Activated B cell treated with CpG ODN at 0.5 μM for 24 hours (primary cell): ENCODE measurements at regions not wholly inside any gene's neighbourhood (a gene's known extent, or its start where the extent isn't known, plus 50 kb on each side); places are given as distances from the start of the nearest gene placed in this dataset.

Experiments used
- ATAC-seq: fragments of 200-7000 bp; cut with Tn5 transposase; one replicate; pipeline ENCODE4 v1.10.0; 2021; ENCODE audit warnings: low read depth, mild to moderate bottlenecking, moderate library complexity
- CTCF ChIA-PET: fragments of 350-600 bp; sonication (Branson Sonifier 250); formaldehyde crosslinking; loops from one replicate; lab custom pipeline; 2021; ENCODE audit warnings: antibody characterized with exemption; lab: Charles Lee
- POLR2A ChIA-PET: fragments of 350-600 bp; sonication (Branson Sonifier 250); formaldehyde crosslinking; loops from one replicate; lab custom pipeline; 2021; ENCODE audit warnings: antibody characterized with exemption; lab: Charles Lee
- DNase-seq: peaks from one replicate; pipeline ENCODE4 v3.0.0; 2022
- H3K27ac Mint-ChIP-seq: one replicate; pipeline ENCODE4 v1.8.0; 2020; ENCODE audit warnings: mixed read lengths
- H3K27me3 Mint-ChIP-seq: one replicate; pipeline ENCODE4 v1.8.0; 2021; ENCODE audit warnings: mixed read lengths
- H3K36me3 Mint-ChIP-seq: one replicate; pipeline ENCODE4 v1.8.0; 2021; ENCODE audit warnings: low read depth, mixed read lengths
- H3K4me1 Mint-ChIP-seq: one replicate; pipeline ENCODE4 v1.8.0; 2021; ENCODE audit warnings: mixed read lengths
- H3K4me3 Mint-ChIP-seq: one replicate; pipeline ENCODE4 v1.8.0; 2020; ENCODE audit warnings: mild to moderate bottlenecking, mixed read lengths
- H3K9me3 Mint-ChIP-seq: one replicate; pipeline ENCODE4 v1.8.0; 2020; ENCODE audit warnings: mixed read lengths
- CTCF ChIP-seq: fragments of 200-600 bp; IDR thresholded peaks from one replicate; pipeline ENCODE4 v1.8.0; 2022; ENCODE audit warnings: antibody characterized with exemption, mild to moderate bottlenecking
- intact Hi-C: fragments of 100-400 bp; cut with micrococcal nuclease; formaldehyde crosslinking; loops from one replicate; pipeline ENCODE4 v1.15.1; 2024

- ChIA-PET CTCF (no interaction called here), POLR2A (no interaction called here)
- H3K27me3 Mint-ChIP-seq, result no peaks in the 10 kb centered on the region
- H3K4me1 Mint-ChIP-seq, result no peaks in the 10 kb centered on the region
- no peak overlapping the region for H3K4me3 Mint-ChIP-seq
- intact Hi-C loops, result no loop called here
- no peak for TF ChIP-seq CTCF
- ATAC-seq, result no peak
- peaks cover 3% of the 10 kb centered on the region for H3K9me3 Mint-ChIP-seq
- no peak overlapping the region for H3K27ac Mint-ChIP-seq
- DNase-seq, result no peak
- H3K36me3 Mint-ChIP-seq, result no peaks in the 10 kb centered on the region
These were observed 175.2 kb downstream of the TSHZ3 start for GRCh38 chr19:31173991-31174390.

GRCh38 chr19:31171936-31172335, 177.3 kb downstream of the TSHZ3 start:
- no peaks in the 10 kb centered on the region for H3K36me3 Mint-ChIP-seq
- ChIA-PET CTCF (no interaction called here), POLR2A (no interaction called here)
- no peak overlapping the region for H3K4me3 Mint-ChIP-seq
- ATAC-seq (no peak), DNase-seq (no peak)
- intact Hi-C loops, result no loop called here
- H3K4me1 Mint-ChIP-seq, result no peaks in the 10 kb centered on the region
- H3K27ac Mint-ChIP-seq, result no peak overlapping the region
- no peak for TF ChIP-seq CTCF
- H3K27me3 Mint-ChIP-seq, result no peaks in the 10 kb centered on the region
- peaks cover 3% of the 10 kb centered on the region for H3K9me3 Mint-ChIP-seq

- no peaks in the 10 kb centered on the region for H3K36me3 Mint-ChIP-seq
- POLR2A ChIA-PET, result no interaction called here
- no peaks in the 10 kb centered on the region for H3K4me1 Mint-ChIP-seq
- CTCF ChIA-PET, result no interaction called here
- H3K9me3 Mint-ChIP-seq, result peaks cover 3% of the 10 kb centered on the region
- H3K27me3 Mint-ChIP-seq, result no peaks in the 10 kb centered on the region
- no peak for TF ChIP-seq CTCF
- ATAC-seq, result no peak
- no peak overlapping the region for H3K4me3 Mint-ChIP-seq
- no peak for DNase-seq
- H3K27ac Mint-ChIP-seq, result no peak overlapping the region
- intact Hi-C loops, result no loop called here
These were observed 179.2 kb downstream of the TSHZ3 start for GRCh38 chr19:31170046-31170445.

DNA sequence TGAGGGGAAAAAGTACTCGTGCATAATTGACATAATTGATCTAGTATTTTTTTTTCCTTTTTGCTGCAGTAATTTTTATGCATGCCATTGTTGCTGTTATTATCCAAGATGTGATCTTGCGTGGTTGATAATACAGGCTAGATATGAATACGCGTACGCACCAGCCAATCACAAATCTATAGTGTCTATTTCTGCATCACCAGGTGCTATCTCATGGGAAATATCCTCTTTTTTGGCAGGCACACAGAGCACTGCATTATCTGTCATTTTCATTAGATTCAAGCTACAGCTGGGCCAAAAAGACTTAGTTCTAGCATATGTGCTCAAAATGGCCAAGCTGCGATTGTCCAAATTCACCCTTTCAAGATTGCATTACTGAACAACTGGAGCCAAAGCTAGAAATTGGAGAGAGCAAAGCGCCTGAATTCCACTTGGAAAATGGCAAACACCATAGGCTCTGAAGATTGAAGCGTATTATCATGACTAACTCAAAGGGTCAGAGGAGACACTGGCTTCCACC, 181.1 kb downstream of the TSHZ3 start:
- TF ChIP-seq CTCF, result no peak
- ChIA-PET POLR2A (no interaction called here), CTCF (no interaction called here)
- intact Hi-C loops, result no loop called here
- H3K4me3 Mint-ChIP-seq, result no peak overlapping the region
- ATAC-seq (no peak), DNase-seq (no peak)
- no peak overlapping the region for H3K27ac Mint-ChIP-seq
- no peaks in the 10 kb centered on the region for H3K4me1 Mint-ChIP-seq
- H3K9me3 Mint-ChIP-seq, result peaks cover 3% of the 10 kb centered on the region
- no peaks in the 10 kb centered on the region for H3K27me3 Mint-ChIP-seq
- H3K36me3 Mint-ChIP-seq, result no peaks in the 10 kb centered on the region

DNA sequence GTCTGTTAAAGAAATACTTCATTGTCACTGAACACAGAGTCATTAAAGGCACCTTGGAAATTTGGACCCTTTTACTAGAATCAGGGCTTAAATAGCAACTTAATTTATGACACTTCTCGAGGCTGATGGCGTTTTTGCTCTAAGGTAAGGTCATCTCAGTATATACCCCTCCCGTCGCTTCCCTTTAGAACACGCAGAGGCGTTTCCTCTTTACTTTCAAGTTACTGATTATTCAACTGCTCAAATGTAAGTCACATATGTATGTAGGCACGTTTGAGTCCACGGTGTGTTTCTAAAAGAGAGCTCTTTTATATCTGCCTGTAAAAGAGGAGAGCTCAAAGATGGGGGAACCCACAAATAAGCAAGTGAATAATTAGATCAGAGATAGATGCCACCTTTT, 181.5 kb downstream of the TSHZ3 start:
- H3K4me3 Mint-ChIP-seq, result no peak overlapping the region
- H3K9me3 Mint-ChIP-seq, result peaks cover 3% of the 10 kb centered on the region
- TF ChIP-seq CTCF, result no peak
- H3K27ac Mint-ChIP-seq, result no peak overlapping the region
- no peak for ATAC-seq
- H3K27me3 Mint-ChIP-seq, result no peaks in the 10 kb centered on the region
- intact Hi-C loops, result no loop called here
- ChIA-PET CTCF (no interaction called here), POLR2A (no interaction called here)
- H3K36me3 Mint-ChIP-seq, result no peaks in the 10 kb centered on the region
- no peak for DNase-seq
- H3K4me1 Mint-ChIP-seq, result no peaks in the 10 kb centered on the region
